RWPE2 (cell line): ENCODE measurements at regions not wholly inside any gene's neighbourhood (a gene's known extent, or its start where the extent isn't known, plus 50 kb on each side); places are given as distances from the start of the nearest gene placed in this dataset.

Experiments
- ATAC-seq: fragments of 200-7000 bp; cut with Tn5 transposase; 3 replicates; pipeline ENCODE4 v1.9.1; 2021; ENCODE audit warnings: low read depth
- DNase-seq: peaks from one replicate; pipeline ENCODE4 v3.0.0-alpha.2; 2020; ENCODE audit warnings: low spot score
- H3K27ac ChIP-seq: fragments of 450-650 bp; 2 replicates; pipeline ENCODE4 v1.5.1; 2017; ENCODE audit warnings: mild to moderate bottlenecking; ENCODE audit not compliant: poor library complexity, severe bottlenecking
- H3K27me3 ChIP-seq: fragments of 250-450 bp; sonication (Bioruptor Pico); 2 replicates; pipeline ENCODE4 v1.5.1; 2021; ENCODE audit warnings: mild to moderate bottlenecking, moderate library complexity; ENCODE audit not compliant: insufficient read depth, poor library complexity, severe bottlenecking
- H3K36me3 ChIP-seq: fragments of 250-450 bp; sonication (Bioruptor Pico); 2 replicates; pipeline ENCODE4 v1.5.1; 2020; ENCODE audit warnings: low read depth, mild to moderate bottlenecking, moderate library complexity
- H3K4me1 ChIP-seq: fragments of 250-450 bp; sonication (Bioruptor Pico); 2 replicates; pipeline ENCODE4 v1.5.1; 2021; ENCODE audit warnings: mild to moderate bottlenecking, moderate library complexity; ENCODE audit not compliant: insufficient read depth, poor library complexity, severe bottlenecking
- H3K4me3 ChIP-seq: fragments of 250-450 bp; sonication (Bioruptor Pico); 2 replicates; pipeline ENCODE4 v1.5.1; 2021; ENCODE audit warnings: mild to moderate bottlenecking, moderate library complexity; ENCODE audit not compliant: severe bottlenecking
- H3K9me3 ChIP-seq: fragments of 250-450 bp; sonication (Bioruptor Pico); 2 replicates; pipeline ENCODE4 v1.5.1; 2021; ENCODE audit warnings: mild to moderate bottlenecking, moderate library complexity; ENCODE audit not compliant: severe bottlenecking
- TF ChIP-seq, protein P1 (sequence below): fragments of 450-650 bp; IDR thresholded peaks from one replicate; pipeline ENCODE4 v1.5.1; 2017; ENCODE audit warnings: mild to moderate bottlenecking, moderate library complexity; ENCODE audit not compliant: poor library complexity, severe bottlenecking

DNA sequence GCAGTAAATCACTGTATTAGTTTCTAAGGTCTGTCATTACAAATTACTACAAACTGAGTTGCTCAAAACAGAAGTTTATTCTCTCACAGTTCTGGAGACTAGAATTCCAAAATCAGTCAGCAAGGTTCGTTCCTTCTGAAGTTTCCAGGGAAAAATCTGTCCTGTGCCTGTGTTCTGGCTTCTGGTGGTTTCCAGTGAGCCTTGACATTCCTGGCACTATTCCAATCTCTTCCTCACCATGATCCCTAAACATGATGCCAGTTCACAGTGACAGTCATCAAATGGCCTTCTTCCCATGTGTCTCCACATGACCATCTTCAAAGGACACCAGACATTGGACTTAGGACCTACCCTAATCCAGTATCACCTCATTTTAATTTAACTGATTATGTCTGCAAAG lies 351.4 kb downstream of the PLK2 start:
- TF ChIP-seq, protein P1, sequence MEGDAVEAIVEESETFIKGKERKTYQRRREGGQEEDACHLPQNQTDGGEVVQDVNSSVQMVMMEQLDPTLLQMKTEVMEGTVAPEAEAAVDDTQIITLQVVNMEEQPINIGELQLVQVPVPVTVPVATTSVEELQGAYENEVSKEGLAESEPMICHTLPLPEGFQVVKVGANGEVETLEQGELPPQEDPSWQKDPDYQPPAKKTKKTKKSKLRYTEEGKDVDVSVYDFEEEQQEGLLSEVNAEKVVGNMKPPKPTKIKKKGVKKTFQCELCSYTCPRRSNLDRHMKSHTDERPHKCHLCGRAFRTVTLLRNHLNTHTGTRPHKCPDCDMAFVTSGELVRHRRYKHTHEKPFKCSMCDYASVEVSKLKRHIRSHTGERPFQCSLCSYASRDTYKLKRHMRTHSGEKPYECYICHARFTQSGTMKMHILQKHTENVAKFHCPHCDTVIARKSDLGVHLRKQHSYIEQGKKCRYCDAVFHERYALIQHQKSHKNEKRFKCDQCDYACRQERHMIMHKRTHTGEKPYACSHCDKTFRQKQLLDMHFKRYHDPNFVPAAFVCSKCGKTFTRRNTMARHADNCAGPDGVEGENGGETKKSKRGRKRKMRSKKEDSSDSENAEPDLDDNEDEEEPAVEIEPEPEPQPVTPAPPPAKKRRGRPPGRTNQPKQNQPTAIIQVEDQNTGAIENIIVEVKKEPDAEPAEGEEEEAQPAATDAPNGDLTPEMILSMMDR, result no peak
- ATAC-seq (no peak), DNase-seq (no peak)
- no peaks in the 10 kb centered on the region for H3K27me3 ChIP-seq
- H3K27ac ChIP-seq, result no peak overlapping the region
- H3K4me3 ChIP-seq, result no peak overlapping the region
- no peaks in the 10 kb centered on the region for H3K9me3 ChIP-seq
- H3K36me3 ChIP-seq, result no peaks in the 10 kb centered on the region
- no peaks in the 10 kb centered on the region for H3K4me1 ChIP-seq

DNA sequence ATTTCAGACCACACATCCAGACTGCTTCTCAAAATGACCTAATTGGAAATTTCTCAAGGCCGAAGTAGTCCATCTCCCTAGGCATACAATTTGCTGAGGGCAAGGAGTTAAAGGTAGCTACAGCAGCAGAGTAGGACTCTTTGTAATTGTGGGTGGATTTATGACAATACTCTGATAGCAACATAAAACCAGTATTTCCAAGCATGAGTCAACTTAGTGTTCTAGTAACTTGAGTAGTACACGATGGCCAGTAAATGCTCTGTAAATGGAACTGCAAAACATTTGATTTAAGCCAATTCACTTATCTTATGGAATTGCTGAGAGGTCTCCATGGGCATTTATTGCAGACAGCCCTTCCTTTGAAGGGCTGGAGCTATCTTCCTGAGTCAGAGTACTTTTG lies 352.2 kb downstream of the PLK2 start:
- no peak overlapping the region for H3K4me3 ChIP-seq
- no peaks in the 10 kb centered on the region for H3K4me1 ChIP-seq
- TF ChIP-seq, protein P1, result no peak
- no peaks in the 10 kb centered on the region for H3K27me3 ChIP-seq
- peak; percentile 79 for ATAC-seq
- no peak overlapping the region for H3K27ac ChIP-seq
- DNase-seq, result no peak
- no peaks in the 10 kb centered on the region for H3K36me3 ChIP-seq
- no peaks in the 10 kb centered on the region for H3K9me3 ChIP-seq

DNA sequence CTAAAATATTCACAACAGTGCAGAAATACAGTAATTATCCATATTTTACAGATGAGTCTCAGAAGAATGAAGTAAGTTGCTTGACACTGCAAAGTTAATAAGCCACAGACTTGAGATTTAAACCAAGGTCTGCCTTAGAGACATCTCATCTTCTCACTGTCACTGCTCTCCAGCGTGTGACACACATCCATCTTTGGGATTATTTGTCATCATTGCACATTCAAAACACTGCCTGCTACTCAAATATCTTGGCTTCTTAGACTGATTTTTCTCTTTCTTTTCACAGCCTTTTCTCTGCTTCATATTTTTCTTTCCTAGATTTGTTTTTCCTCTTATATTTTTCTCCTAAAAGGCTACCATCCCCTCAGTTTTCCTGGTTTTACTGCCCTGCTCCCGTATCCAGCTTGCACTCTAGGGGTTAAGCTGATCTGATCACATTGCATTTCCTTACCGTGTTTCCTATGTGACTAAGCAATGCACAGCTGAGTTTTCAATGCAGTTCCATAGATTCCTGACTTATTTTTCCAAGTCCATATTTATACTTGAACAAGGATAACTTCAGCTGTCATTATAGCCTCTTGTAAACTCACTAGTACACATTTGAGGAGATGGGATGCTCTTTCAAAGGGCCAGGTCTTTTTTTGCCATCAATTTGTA lies 353.0 kb downstream of the PLK2 start:
- TF ChIP-seq, protein P1, result no peak
- no peaks in the 10 kb centered on the region for H3K27me3 ChIP-seq
- H3K36me3 ChIP-seq, result no peaks in the 10 kb centered on the region
- ATAC-seq (no peak), DNase-seq (no peak)
- no peaks in the 10 kb centered on the region for H3K4me1 ChIP-seq
- H3K9me3 ChIP-seq, result no peaks in the 10 kb centered on the region
- H3K4me3 ChIP-seq, result no peak overlapping the region
- no peak overlapping the region for H3K27ac ChIP-seq

DNA sequence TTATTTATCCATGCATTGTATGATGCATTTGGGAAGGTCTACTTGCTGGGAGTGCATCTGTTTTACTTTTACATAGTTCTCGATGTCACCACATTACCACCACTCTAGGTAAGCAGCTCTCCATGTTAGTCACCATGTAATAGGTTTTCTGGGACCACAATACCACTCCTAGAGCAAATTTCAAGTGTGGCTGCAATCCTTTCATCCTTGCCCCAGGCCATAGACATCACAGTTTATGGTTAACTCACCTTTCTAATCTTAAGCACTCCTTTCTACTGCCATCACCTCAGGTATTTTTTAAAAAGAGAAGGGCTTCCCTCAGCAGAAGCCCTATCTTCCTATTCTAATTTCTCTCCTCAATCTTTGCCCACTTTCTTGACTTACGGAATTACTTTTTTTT lies 354.1 kb downstream of the PLK2 start:
- Histone ChIP-seq H3K9me3 (no peaks in the 10 kb centered on the region), H3K27ac (no peak overlapping the region), H3K36me3 (no peaks in the 10 kb centered on the region), H3K4me3 (no peak overlapping the region), H3K27me3 (no peaks in the 10 kb centered on the region), H3K4me1 (no peaks in the 10 kb centered on the region)
- DNase-seq, result no peak
- ATAC-seq, result no peak
- TF ChIP-seq, protein P1, result no peak

DNA sequence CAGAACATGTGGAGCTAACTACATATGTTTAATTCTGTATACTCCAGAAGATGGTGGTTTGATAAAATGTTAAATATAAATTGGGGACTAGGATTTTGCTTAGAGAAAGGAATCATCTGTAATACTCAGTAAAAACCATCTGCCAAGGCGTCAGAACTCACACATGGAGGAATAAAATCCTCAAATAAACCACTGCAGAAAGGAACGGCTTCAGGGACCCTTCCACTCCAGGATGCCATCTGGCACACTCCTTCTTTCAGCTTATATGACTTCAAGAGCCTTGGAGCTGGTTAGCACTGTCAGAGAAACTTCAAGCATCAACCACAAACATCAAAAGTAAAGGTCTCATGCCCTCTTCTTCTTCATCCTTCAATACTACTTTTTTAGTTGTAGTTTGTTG lies 360.6 kb downstream of the PLK2 start:
- ATAC-seq (no peak), DNase-seq (no peak)
- no peak overlapping the region for H3K4me3 ChIP-seq
- TF ChIP-seq, protein P1, result no peak
- H3K27me3 ChIP-seq, result no peaks in the 10 kb centered on the region
- no peaks in the 10 kb centered on the region for H3K36me3 ChIP-seq
- peaks cover 2% of the 10 kb centered on the region for H3K4me1 ChIP-seq
- no peak overlapping the region for H3K27ac ChIP-seq
- no peaks in the 10 kb centered on the region for H3K9me3 ChIP-seq
